HTR-8/SVneo (cell line): ENCODE measurements at regions not wholly inside any gene's neighbourhood (a gene's known extent, or its start where the extent isn't known, plus 50 kb on each side); places are given as distances from the start of the nearest gene placed in this dataset.
"Not testable (repeated sequence)": the region's sequence is repeated elsewhere in the genome, so short reads cannot be mapped to it uniquely, and the experiment has no call there.

Experiments
- DNase-seq: peaks from one replicate; pipeline ENCODE4 v3.0.0; 2011; ENCODE audit warnings: low spot score, mixed read lengths; ENCODE audit not compliant: insufficient read length
- FAIRE-seq: peaks from 2 replicates; lab custom pipeline; 2011; peaks lifted over from hg19 to GRCh38; lab: Jason Lieb, UNC

DNA sequence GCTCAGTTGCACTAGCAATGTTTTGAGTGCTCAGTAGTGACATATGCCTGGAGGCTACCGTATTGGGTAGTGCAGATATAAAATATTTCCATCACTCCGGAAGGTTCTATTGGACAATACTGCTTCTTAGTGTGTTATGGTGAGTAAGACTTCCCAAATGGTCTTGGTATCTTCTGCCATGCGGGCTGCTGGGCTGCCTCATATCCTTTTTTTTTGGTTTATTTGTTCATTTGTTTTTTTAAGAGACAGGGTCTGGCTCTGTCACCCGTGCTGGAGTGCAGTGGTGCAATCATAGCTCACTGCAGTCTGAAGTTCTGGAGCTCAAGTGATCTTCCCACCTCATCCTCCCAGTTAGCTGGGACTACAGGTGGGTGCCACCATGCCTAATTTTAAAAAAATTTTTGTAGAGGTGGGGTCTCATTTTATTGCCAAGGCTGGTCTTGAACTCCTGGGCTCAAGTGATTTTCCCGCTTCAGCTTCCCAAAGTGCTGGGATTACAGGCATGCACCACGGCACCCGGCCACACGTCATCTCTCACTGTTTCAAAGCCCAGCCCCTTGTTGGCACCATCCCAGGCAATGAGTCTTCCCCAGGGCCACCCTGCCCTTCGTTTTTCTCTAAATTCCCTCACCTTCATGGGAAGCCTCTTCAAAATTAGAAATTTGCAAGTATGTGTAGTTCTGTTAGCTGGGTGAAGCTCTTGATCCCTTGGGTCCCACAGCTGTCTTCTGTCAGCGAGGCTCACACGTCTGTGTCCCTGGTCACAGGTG, 111.0 kb upstream of the KLF14 start:
- DNase-seq (no peak), FAIRE-seq (no peak)

DNA sequence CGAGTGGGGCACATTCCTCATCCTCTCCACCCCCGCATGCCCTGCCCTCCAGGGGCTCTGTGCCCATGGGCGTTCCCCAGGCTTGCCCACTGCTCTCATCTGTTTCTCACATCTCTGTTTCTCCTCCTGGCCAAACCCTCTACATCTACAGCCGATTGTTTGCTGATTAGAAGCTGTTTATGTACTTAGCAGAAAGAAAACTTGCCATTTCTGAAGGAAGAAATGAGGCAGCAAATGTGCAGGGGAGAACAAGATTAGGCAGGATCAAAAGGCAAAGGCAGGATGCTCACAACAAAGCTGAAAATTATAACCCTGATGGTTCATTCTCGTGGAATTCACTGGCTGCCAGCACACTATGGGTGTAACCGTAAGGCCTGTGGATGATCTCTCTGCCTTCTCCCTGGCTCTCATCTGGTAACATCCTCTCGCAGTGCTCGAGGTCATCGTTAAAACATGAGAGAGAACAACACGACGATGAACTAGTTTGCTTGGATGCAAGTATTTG, 111.6 kb upstream of the KLF14 start:
- DNase-seq (peak; percentile 40), FAIRE-seq (no peak)

DNA sequence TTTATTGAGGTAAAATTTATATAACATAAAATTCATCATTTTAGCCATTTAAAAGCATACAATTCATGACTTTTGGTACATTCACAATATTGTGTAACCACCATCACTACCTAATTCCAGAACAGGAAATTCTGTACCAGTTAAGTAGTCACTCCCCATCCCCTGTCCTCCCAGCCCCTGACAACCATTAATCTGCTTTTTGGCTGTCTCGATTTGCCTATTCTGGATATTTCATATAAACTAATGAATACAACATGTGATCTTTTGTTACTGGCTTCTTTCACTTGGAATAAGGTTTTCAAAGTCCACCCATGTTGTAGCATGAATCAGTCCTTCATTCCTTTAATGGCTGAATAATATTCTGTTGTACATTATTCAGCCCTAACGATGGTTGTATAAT, 115.6 kb upstream of the KLF14 start:
- FAIRE-seq (no peak), DNase-seq (no peak)

DNA sequence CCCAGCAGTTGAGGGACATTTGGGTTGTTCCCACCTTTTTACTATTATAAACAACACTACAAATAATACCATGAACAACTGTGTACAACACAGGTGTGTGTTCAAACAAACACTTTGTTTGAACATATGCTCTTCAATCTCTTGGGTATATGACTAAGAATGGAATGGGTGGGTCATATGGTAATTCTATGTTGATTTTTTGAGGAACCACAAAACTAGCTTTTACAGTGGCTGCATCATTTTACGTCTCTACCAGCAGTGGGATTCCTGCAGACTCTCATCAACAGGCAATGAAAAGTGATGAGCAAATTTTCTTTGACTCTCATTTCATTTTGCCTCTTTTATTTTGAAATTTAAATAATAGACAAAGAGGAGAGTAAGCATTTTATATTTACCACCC, 116.9 kb upstream of the KLF14 start:
- FAIRE-seq = no peak
- no peak for DNase-seq

DNA sequence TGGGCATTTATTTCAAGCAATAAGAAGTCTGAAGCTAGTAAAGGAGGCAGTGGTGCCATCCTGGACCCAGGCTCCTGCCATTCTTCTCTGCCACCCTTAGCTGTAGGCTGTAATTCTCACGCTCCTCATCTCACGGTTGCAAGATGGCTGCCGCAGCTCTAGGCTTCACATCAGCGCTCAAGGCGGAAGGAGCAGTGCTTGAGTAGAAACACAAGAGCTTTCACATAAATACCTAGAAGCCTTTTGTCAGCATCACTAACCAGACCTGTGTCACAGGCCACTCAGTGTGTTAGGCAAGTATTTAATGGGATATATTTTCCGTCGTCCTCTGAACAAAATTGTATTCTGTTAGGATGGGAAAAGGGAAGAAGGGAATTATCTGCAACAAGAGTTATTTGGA, 118.9 kb upstream of the KLF14 start:
- FAIRE-seq (no peak), DNase-seq (no peak)

DNA sequence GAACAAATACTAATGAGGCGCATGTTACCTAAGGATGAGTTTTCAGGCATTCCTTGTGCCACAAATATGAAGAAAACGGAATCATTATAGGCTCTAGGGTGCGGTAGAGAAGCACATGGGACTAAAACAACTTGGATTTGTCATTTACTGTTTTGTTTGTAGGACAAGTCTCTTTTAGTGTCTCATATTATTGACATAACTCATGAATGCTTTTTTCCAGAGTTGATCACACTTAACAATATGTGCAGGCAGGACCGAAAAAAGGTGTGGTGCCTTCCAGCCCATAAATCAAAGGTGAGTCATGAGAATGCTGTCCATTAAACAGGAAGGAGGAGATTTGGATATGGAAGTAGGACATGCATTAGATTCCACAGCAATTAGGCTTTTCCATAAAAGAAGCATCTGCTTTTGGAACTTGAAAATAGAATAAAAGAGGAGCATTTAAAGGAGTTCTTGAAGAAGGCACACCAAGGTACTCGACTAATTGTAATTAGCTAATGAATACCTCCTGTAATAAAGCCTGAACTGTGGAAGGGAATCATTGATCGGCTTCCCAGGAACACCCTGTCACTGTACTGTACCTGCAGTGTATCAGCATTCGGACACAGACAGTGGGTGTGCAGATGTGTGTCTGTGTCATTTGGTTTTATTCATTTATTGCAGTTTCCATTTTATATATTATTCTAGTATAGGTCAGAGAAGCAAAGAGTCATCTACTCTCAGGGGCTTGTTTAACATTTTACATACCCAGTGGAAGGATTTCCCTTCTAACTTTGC, 119.7 kb upstream of the KLF14 start:
- FAIRE-seq (no peak), DNase-seq (peak; percentile 33)

DNA sequence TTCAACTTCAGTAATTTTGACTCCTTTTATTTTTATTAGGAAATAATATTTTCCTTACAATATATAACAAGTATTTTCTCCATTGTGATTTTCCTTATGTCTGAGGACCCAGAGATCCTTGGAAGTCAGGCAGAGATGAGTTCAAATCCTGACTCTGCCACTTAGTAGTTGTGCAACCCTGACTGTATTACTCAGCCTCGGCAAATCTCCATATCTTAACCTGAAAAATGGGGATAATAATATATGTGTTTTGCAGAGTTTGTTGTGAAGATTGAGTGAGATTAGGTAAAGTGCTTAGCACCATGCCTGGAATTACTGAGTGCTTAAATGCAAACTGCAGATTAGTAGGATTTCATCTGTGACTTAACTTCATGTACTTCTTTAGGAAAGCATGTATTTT, 120.5 kb upstream of the KLF14 start:
- no peak for FAIRE-seq
- DNase-seq = no peak

DNA sequence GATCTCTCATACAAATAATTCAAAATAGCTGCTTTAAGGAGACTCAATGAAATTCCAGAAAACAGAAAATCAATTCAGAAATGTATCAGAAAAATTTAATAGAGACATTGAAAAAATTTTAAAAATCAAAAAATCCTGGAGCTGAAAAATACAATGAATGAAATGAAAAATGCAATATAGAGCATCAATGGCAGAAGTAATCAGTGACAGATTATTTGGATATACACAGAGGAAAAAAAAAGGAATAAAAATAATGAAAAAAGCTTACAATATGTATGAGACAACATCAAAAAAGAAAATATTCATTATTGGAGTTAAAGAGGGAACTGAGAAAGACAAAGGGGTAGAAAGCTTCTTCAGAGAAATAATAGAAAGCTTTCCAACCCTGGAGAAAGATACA, 122.9 kb upstream of the KLF14 start:
- FAIRE-seq (no peak), DNase-seq (no peak)

DNA sequence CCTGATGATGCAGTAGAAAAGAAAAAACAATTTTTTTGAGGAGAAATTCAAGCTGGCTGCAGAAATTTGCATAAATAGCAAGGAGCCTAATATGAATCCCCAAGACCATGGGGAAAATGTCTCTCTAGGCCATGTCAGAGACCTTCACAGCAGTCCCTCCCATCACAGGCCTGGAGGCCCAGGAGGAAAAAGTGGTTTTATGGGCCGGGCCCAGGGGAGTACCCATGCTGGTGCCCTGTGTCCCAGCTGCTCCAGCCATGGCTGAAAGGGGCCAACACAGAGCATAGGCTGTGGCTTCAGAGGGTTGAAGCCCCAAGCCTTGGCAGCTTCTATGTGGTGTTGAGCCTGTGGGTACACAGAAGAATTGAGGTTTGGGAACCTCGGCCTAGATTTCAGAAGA, 126.8 kb upstream of the KLF14 start:
- FAIRE-seq, DNase-seq: not testable (repeated sequence)

DNA sequence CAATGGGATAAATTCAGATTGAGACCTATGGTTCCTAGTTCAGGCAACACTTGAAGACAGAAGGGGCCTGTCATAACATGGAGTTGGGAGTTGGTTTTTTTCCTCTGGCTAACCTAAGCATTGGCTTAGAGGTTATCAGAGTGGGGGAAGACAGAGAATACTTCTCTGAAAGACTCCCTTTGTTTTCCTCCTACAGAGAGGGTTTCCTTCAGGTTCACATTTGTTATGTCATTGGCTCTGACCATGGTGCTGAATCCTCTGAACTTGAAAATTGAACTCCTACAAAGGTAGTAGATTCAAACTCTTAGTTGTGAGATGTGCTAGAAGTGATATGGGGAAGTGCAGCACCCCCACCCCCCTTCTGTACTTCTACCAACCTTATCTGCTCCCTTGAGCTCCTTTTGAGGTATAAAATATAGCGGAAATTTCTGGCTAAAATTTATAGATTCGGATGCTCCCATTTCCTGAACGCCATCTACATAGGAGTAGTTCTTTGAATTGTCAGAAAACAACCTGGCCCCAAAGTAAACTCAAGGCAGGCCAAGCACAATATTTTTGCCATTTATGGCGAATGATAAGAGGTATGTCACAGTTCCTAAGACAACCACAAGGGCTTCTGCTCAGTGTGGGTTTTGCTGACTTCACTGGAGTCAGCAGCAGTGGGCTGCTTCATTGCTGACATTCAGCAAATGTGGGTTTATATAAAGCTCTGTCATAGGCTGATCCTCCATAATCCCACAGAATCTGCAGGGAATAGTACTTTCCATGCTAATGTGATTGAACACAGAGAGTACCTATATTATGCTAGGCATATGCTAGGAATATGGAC, 131.6 kb upstream of the KLF14 start:
- no peak for DNase-seq
- no peak for FAIRE-seq

DNA sequence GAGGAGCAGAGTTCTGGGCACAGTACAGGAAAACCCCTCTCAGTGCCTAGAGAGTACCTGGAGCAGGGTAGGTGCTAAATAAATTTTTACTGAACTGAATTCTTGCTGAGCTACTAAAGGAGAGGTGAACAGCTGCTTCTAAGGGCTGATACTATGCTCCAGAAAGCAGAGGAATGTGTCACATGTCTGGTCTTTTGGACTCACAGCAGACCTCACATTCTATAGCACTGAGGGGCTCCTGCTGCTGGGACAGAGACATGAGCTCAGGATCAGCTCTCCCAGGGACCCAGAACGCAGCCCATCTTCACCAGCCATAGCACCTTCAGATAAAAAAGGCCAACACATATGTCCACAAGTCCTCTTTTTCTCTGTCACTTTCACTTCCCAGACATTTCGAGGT, 133.0 kb upstream of the KLF14 start:
- no peak for FAIRE-seq
- no peak for DNase-seq

DNA sequence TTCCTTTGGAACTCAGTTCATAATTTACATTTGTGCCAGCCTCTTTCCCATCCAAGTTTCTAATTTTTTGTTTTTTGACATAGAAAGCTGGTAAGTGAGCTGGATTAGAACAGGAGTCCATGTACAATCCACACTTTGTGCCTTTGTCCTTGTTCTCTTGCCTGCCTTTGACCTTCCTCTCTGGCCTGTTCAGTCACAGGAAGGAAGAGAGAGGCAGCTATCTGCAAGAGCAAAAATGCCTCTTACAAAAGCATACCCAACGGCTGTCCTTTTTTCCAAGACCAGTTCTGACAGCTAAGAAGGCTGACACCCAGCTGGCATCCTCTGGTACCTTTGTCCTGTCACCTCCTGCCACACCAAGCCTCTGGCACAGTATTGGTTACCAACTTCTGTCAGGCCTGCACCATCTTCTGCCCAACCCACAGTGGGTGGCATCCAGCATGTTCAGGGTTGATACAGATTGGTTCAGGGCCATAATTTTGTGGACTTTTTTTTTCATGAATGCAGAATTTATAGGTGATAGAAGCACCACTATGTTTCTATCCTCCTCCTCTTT, 133.7 kb upstream of the KLF14 start:
- DNase-seq (no peak), FAIRE-seq (no peak)

DNA sequence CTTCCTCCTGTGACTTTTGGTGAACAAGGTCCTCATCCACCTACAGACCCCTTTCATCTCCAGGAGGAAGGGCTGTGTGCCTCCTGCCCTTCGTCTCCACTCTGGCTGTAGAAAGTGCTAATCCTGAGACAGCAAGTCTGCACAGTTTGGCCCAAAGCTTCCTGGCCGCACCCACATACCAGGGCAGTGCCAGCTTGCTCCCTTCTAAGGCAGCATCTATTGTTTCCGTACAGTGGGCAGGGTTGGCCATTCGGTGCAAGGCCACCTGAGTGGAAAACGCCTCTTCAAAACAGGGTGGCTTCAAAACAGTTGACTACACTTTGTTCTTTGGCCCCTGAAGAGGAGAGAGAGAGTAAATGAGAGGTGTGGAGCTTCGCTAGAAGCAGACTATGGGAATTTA, 134.1 kb upstream of the KLF14 start:
- FAIRE-seq = no peak

DNA sequence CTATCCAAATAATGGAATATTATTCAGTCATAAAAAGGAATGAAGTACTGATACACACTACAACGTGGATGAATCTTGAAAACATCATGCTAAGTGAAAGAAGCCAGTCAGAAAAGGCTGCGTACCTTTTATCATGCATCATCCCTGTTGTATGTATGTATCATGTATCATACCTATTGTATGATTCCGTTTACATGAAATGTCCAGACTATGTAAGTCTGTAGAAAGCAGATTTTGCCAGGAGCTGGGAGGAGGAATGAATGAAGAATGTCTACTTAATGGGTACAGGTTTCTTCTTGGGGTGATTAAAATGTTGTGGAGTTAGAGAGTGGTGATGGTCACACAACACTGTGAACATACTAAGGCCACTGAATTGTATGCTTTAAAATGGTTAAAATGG, 135.9 kb upstream of the KLF14 start:
- FAIRE-seq = no peak

More for the DNA sequence above, 134.1 kb upstream of the KLF14 start:
- DNase-seq = no peak

DNA sequence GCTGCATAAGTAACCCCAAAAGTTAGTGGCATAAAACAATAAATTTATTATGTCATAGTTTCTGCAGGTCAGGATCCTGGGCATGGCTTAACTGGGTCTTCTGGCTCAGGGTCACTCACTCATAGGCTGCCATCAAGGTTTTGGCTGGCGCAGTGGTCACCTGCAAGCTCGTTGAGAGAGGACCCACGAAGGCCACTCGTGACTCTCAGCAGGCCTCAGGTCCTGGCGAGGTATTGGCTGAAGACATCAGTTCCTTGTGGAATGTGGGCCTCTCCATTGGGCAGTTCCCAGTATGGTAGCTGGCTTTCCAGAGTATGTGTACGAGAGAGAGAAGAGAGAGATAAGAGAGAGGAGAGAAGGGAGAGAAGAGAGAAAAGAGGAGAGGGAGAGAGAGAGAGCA, 138.3 kb upstream of the KLF14 start:
- FAIRE-seq (no peak), DNase-seq (no peak)

More for the DNA sequence above, 135.9 kb upstream of the KLF14 start:
- no peak for DNase-seq

DNA sequence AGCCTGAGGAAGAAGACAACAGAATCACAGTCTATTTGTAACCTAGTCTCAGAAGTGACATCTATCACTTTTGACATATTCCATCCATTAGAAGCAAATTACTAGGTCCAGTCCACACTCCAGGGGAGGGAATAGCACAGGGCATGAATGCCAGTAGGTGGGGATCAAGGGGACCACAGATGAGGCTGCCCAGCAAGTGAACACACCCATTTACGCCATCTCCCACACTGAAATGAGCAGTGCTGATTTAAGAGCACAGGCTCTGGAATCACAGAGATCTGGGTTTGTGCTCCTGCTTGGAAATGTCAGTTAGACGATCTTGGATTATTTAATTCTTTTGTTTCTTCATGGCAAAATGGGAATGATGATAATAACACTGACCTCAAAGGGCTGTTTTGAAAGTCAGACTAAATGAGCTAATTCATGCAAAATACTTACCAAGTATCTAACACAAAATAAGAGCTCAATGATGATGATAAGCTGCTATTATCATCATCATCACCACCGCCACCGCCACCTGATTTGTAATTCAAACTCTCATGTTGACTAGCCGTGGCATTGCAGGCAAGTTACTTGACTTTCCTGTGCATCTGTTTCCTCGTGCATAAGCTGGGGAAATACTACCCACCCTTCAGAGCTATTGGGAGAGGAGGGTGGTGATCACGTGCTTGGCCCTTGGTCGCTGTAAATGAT, 138.9 kb upstream of the KLF14 start:
- FAIRE-seq = no peak
- DNase-seq = no peak

DNA sequence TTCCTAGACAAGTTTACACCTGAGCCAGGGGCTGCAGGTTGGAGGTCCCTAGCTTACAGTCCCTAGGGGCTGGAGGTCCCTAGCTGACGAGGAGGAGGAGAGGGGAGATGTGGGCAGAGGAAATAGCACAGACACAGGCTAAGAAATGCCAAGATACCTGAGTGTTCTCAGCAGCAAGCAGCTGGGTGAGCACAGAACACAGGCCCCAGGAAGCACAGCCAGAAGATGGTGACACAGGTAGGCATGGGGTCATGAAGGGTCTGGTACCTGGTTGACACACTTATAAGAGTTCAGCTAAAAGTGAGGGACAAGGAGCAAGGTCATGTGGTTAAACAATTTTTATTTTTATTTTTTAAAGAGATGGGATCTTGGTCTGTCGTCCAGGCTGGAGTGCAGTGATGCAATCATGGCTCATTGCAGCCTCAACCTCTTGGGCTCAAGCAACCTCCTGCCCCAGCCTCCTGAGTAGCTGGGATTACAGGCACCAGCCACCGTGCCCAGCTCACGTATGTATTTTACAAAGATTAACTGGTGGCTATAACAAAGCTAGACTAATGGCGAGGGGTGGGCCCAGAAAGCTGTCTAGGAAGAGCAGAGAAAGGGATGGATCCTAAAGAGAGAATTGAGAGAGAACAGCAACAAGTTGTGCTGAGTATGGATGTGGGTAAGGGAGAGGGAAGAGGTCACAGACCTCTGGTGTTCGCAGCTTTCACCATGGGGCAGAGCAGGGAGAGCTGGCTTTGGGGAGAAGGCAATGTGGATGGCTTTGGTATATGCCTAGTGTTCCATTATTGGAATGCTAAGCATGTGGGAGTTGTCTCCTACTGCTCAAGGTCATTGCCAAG, 140.3 kb upstream of the KLF14 start:
- DNase-seq (no peak), FAIRE-seq (no peak)

DNA sequence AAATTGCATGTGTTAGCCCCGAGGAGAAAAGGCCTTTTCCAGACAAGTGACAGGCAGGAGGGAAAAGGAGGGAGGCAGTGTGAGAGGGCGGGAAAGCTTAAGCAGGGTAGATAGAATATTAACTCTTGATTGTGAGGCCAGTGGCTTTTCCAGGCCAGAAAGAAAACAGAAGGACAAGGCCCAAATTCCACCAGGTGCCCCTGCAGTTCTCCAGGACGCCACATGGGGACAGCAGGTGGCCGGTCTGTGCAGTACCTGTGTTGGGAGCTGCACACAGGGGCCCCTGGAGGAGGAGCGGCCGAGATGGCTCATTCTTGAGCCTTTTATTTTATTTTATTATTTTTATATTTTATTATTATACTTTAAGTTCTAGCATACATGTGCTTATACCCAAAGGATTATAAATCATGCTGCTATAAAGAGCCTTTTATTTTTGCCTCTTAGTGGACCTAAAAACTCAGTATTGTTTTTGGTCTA, 141.3 kb upstream of the KLF14 start:
- FAIRE-seq (no peak), DNase-seq (peak; percentile 47)

DNA sequence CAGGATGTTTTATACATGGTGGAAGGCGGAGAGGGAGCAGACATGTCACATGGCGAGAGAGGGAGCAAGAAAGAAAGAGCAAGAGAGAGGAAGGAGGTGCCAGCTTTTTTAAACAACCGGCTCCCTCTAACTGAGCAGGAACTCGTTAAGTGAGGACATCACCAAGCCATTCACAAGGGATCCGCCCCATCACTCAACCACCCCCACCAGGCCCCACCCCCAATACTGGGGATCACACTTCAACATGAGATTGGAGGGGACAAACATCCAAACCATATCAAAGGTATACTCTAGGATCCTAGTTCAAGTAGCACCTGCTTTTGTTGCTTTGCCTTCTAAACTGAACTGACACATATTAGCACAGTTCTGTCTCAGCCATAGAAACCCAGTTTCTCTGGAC, 141.9 kb upstream of the KLF14 start:
- DNase-seq (no peak), FAIRE-seq (no peak)
